Right ventricle myocardium superior (tissue), 1 donor: ENCODE measurements at regions not wholly inside any gene's neighbourhood (a gene's known extent, or its start where the extent isn't known, plus 50 kb on each side); places are given as distances from the start of the nearest gene placed in this dataset.

Experiments used
- ATAC-seq: fragments of 200-7000 bp; cut with Tn5 transposase; one replicate; pipeline ENCODE4 v1.9.1; 2020; ENCODE audit warnings: mild to moderate bottlenecking; ENCODE audit not compliant: poor library complexity
- DNase-seq: peaks from one replicate; pipeline ENCODE4 v3.0.0-alpha.2; 2020
- intact Hi-C: fragments of 100-400 bp; cut with DNase I; formaldehyde crosslinking; loops from one replicate; pipeline ENCODE4 v1.11.2; 2022
- donor health status: DM: no; HTN: yes; CAD: no; lungs with severe emphysema.

GRCh38 chr12:46131732-46132469 lies 136.9 kb downstream of the SLC38A1 start:
- ATAC-seq: peak; percentile 74
- no peak for DNase-seq
- intact Hi-C loops: no loop called here

- no peak for ATAC-seq
Observed at GRCh38 chr12:46127656-46128055, 137.3 kb upstream of the SCAF11 start.

GRCh38 chr12:46126050-46126727 lies 135.8 kb upstream of the SCAF11 start:
- intact Hi-C loops: no loop called here
- ATAC-seq: peak; percentile 73
- no peak for DNase-seq

More at GRCh38 chr12:46127656-46128055, 137.3 kb upstream of the SCAF11 start:
- intact Hi-C loops: no loop called here
- no peak for DNase-seq

DNA sequence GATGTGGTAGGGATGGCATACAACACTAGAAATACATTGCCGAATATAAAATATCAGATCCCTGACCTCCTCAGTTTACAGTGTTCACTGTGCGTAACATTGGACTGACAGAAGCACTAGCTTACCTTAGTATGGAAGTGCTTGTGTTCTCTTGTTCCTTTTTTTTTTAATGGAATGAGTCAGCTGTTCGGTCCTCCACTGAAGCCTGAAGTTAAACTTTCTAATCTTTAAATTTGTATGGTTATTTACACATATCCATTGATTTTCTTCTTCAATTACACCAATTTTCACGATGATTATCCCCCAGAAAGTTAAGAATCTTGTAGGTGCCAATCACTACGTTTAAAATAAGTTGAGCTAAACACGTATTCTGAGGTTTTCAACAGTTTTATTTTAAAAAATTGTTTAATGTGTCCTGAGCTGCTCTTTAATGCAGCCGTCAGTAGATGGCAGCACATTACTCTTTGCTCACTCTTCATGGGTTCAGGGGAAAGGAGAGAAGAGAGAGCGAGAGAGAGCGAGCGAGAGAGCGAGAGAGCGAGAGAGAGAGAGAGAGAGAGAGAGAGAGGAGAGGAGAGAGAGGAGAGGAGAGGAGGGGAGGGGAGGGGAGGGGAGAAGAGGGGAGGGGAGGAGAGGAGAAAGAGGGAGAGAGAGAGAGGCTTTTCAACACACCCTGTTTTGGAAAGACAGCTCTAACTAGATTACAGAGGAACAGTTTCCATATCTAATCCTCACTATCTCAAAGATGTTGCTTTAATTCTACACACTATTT lies 134.7 kb upstream of the SCAF11 start:
- ATAC-seq (peak; percentile 94), DNase-seq (peak; percentile 38)
- intact Hi-C loops: no loop called here

DNA sequence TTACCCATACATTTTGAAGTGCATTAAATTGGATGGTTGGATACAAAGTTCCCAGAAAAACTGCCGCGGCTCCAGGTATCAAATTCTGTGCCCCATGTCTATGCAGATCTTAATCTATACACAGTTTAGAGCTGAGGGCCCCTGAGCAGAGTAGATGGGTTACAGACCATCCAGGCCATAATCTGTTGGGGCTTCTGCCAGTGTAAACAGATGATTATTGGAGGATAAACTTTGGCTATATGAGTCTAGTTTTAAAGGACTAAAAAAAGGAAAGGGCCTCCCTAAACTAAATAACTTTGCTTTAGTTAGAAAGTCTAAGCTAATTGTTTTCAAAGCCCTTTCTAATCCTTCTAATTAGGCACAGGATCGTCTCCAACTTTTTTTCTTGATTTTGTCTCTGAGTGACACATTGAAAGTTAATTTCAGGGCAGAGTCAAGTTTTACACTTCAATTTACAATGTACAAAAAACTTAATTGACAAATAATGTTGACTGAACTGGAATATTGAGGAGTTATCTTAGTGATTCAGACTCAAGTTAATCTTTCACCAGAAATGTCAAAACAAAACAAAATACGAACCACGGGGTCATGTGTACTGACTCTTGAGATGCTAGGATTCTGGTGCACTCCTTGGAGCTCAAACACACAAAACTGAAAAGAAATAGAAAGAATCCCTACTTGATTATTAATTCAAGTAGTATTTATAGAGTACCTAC lies 133.9 kb upstream of the SCAF11 start:
- no peak for DNase-seq
- intact Hi-C loops: no loop called here
- ATAC-seq: no peak

GRCh38 chr12:46112364-46112763 lies 122.0 kb upstream of the SCAF11 start:
- ATAC-seq (no peak), DNase-seq (no peak)
- intact Hi-C loops: no loop called here

- intact Hi-C loops: no loop called here
- DNase-seq (no peak), ATAC-seq (no peak)
Observed at GRCh38 chr12:46111715-46112114, 121.3 kb upstream of the SCAF11 start.

DNA sequence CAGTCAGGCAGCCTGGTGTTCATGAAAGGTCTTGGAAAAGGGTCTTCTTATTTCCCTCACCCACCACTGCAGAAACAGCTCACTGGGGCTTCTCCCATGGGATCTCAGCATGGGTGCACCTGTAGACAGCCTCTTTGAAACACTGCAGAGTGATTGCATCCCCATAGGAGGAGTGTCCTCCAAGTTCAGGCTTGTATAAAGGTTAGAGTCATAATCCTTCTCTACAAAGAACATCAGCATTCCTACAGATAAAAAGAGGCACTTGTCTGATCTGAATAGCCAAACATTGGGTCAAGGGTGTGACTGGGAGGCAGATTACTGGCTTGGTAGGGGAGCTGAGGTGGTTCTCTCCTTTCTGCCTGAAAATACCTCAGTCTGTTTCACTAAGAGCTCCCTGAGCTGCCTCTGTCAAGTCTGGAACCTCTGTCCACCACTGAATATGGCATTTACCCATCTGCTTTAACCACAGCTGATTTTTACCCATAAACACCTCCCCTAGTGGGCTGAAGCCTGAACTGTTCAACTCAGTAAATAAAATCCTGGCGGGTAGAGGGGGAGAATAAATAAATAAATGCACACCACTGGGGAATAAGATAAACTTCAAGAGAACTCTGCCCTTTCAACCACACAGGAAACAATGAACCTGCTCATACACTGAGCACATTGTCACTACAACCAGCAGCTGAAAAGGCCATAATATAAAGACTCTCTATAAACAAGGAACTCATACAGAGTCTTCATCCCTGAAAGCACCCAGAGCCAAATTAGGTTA lies 120.7 kb upstream of the SCAF11 start:
- DNase-seq (no peak), ATAC-seq (no peak)
- intact Hi-C loops: no loop called here

DNA sequence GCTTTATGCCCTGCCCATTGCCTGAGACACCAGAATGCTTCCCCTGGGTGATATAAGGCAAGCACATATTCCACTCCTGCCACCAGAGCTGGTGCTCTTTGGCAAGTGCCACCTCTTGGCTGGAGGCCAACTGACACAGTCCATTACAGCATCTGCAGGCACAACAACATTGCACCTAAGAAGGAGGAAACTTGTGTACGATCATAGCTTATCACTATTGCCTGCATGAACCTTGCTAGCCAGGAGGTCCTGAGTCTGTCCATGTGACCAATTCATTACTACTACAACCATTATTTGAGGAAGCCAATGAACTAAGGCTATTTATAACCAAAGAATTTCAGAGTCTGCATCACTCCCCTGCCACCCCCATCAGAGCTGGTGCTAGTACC lies 119.8 kb upstream of the SCAF11 start:
- ATAC-seq: peak; percentile 87
- DNase-seq: peak; percentile 61
- intact Hi-C loops: no loop called here

DNA sequence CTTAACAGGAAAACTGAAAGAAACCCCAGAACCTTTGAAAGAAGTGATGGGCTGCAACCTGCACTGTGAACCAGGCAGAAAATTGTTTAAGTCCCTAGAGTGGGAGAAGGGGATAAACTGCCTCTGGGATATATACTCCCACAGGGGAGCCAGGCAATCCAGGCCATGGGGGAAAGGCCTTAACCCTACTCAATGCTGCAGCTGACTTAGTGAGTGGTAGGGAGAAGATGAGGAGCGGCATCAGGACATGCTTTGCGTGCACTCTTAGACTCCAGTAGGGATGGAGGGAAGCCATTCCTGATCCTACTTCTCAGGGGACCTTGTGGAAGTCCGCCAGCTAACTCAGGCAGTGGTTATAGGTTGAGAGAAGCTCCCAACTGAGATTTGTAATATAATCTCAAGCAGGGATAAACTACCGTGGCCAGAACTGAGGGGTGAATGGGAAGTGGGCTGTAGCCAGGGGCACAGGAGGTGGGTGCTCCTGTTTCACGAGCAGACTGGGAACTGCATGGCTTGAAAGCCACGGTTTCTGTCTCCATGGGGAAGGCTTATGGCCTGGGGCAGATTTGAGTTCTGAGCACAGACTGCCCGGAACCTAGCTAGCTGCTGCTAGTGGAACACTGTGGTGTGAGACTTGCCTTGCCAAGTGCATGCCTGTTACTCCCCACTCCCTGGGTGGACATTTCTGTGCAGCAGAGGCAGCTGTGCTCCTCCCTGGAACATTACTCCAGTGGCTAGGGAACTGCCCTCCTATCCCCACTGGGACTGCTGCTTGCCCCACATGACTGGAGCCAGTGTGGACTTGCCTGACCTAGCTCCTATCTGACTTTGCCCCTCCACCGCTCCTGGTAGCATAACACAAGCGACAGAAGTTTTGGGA lies 119.2 kb upstream of the SCAF11 start:
- intact Hi-C loops: no loop called here

GRCh38 chr12:46108721-46109120 lies 118.3 kb upstream of the SCAF11 start:
- intact Hi-C loops: no loop called here
- ATAC-seq: no peak
- DNase-seq: no peak

More for the DNA sequence above, 119.2 kb upstream of the SCAF11 start:
- ATAC-seq: peak; percentile 59
- no peak for DNase-seq

DNA sequence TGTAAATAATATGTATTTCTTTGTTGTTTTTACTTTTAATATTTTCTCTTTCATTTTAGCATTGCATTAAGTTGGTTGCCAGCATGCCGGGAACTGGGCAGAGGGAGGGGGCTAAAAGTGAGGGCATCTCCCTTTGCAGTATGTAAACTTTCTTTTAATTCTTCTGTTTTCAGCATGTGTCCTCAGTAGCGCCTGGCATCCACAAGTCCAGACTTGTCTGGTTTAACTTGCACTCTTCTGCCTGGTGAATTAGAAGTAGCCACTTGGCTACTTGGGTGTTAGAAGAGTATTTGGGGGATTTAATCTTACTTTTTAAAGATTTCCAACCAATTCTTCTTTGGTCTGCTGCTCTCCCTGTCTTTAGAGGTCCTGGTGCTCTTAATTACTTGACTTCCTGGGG lies 117.2 kb upstream of the SCAF11 start:
- no peak for ATAC-seq
- intact Hi-C loops: no loop called here
- DNase-seq: no peak

- ATAC-seq (no peak), DNase-seq (no peak)
- intact Hi-C loops: no loop called here
Observed at GRCh38 chr12:46105735-46106134, 115.4 kb upstream of the SCAF11 start.

GRCh38 chr12:46103559-46104383 lies 113.4 kb upstream of the SCAF11 start:
- intact Hi-C loops: no loop called here
- ATAC-seq (no peak), DNase-seq (no peak)

DNA sequence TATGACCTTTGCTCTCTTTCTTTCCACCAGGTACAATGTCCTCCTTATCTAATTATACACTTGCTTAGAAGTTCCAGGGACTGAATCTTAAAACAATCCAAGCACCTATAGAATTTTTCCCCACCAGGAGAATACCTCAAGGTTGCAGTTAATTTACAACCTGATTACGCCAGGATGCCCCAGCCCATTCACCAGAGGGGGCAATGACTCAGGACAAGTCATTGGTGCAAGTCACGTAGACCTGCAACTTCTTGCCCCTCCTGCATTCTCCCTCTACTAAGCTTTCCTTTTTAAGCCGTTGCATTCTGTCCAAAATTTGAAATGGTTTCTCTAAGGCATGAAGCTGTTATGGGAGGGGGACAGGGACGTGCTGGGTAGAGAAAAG lies 111.1 kb upstream of the SCAF11 start:
- DNase-seq: no peak
- intact Hi-C loops: no loop called here
- no peak for ATAC-seq

GRCh38 chr12:46100551-46101484 lies 110.4 kb upstream of the SCAF11 start:
- DNase-seq (no peak), ATAC-seq (no peak)
- intact Hi-C loops: no loop called here
